ENCODE measurements at regions not wholly inside any gene's neighbourhood (a gene's known extent, or its start where the extent isn't known, plus 50 kb on each side); places are given as distances from the start of the nearest gene placed in this dataset.
A peak's percentile ranks its signal among the peaks of the same experiment; 100 is the strongest.
"Not testable (repeated sequence)": the region's sequence is repeated elsewhere in the genome, so short reads cannot be mapped to it uniquely, and the experiment has no call there.

DNA sequence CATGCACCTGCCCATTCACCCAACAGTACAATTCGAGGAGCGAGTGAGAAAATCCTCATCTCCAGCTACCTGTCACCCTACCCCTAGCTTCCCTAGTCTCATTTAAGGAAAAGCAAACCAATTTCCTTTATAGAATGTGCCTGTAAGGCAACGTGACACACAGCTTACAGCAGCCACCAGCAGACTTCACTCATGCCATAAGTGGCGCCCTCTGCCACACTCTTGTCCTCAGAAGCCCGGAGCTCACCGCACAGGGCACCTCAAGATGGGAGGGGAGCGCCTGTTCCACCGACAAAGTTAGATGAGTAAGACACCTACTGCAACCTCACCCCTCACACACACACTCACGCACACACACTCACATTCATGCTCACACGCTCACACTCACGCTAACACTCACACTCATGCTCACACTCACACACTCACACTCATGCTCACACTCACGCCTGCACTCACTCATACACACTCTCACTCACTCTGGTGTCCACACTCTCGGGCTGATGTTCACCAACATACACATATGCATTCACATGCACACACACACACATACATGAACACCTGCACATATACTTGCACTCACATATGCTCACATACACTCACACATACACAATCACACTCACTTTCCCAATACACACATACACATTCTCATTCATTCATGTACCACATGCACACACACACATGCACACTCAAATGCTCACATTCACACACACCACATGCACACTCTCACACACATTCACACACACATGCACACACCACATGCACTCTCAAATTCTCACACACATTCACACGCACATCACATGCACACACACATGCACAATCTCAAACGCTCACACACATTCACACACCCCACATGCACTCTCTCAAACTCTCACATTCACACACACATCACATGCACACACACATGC, 170.7 kb downstream of the PSMG1 start:
- intact Hi-C loops (cut with DNase I), result no loop called here
- DNase-seq (ENCODE audit: low spot score), result peak; percentile 46

DNA sequence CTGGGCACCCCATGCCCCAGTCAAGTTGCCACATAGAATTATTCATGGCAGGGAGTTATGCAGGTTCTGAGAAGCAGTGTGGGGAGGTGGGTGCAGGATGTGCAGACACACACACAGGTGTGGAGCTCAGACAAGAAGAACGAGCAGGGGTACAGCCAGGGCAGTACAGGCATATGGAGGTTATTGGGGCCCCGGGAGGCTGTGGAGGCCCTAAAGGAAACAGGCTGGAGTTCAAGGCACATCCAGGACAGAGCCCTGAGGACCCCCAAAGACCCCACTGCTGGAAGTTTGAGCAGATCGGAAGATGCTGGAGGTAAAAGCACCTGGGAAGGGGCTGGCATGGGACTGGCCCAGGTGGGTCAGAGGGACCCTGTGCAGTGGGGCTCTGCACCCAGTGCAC, 171.3 kb downstream of the PSMG1 start:
- DNase-seq (ENCODE audit: low spot score), result peak; percentile 59
- intact Hi-C loops (cut with DNase I), result no loop called here

DNA sequence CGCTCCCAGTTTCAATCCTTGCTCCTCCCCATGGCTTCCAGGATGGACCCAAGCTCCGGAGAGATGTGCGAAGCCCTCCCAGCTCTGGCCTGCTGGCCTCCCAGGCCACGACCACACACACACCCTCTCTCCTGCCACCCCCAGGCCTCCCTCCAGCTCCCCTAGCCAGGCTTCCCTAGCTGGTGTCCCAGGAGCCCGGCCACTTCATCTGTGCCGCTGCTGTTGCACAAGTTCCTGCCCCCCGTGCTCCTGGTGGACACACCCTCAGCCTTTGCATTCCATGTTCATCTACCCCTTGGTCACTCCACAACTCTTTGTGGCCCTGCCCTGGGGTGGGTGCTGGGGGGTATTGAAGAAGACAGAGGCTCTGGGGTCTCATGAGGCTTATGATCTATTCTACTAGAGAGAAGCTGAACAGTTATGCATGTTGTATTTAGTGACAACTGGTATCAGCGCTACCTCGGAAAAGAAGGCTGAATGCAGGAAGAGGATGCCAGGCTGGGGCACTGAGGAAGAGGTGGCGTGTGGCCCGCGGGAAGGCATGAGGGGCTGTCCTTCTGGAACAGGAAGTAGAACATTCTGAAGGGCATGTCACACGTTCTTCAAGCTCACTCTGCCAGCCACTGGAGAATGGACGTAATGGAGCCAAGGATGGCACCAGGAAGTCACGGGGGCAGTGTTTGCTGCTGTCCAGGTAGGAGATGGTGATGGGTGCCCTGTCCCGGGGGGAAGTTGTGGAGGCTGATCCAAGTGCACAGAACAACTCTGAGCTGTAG, 172.4 kb downstream of the PSMG1 start:
- intact Hi-C loops (cut with DNase I), result no loop called here
- no peak for DNase-seq (ENCODE audit: low spot score)

DNA sequence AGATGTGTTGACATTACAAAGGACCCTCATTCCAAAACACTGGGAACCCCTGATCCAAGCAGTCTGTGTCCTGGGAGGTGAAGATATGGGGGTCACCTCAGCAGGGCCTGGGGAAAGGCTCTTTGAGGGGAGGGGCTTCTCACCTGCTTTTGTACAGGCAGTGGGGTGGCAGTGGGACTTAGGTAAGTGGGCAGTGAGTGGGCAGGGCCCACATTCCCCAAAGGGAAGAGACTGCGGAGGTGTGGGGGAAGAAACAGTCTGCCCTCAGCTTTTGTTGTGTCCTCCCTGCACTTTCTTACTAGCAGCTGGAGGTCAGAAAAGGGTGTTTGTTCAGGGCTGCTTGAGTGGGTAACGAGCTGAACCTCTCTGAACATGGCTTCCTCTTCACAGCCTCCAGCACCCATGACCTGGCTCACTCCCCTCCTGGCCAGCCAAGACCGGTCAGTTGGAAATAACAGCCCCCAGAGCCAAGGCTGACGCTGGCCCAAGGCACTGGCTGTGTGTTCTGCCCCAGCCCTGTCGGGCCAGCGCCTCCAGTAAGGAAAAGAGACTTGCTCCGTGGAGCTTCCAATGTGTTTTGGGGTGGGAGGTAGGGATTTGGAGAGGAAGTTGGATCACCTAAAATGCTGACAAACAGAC, 173.5 kb downstream of the PSMG1 start:
- intact Hi-C loops (cut with DNase I), result loop anchor here (5.0 kb wide), 2 partner anchors 58 to 102 kb away; no protein-coding TSS in a partner anchor
- no peak for DNase-seq (ENCODE audit: low spot score)

DNA sequence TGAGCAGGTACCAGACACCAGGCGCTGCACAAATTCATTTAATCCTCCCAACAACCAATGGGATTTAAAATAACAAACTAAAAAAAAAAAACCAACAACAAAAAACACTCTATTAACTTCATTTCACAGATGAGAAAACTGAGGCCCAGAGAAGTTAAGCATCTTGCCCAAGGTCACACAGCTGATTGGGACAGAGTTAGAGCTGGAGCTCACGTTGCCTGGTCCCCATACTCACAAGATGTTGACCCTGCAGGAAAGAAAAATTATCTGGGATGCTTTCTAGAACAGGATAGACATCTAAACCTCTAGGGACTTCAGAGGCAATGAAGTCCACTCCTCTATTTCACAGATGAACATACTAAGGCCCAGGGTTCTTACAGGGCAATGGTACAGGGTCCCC, 175.3 kb downstream of the PSMG1 start:
- intact Hi-C loops (cut with DNase I), result loop anchor here (5.0 kb wide), 2 partner anchors 59 to 101 kb away; no protein-coding TSS in a partner anchor
- DNase-seq (ENCODE audit: low spot score), result no peak

DNA sequence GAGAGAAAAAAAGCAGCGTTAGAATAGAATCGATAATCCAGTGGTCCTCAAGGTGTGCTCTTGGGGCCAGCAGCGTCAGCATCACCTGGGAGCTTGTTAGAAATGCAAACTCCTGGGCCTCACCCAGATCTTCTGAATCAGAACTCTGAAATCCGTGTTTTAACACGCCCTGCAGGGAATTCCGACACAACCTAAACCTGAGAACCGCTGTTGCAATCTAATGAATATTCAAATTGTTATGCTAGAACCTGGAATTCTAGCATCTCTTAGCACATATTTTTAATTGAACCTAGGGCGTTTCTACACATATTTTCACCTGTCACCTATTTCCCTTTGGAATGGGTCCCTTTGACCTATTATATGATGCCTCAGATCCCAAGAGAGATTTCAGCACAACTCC, 175.7 kb downstream of the PSMG1 start:
- intact Hi-C loops (cut with DNase I), result loop anchor here (5.0 kb wide), 2 partner anchors 60 to 100 kb away; no protein-coding TSS in a partner anchor
- DNase-seq (ENCODE audit: low spot score), result no peak

DNA sequence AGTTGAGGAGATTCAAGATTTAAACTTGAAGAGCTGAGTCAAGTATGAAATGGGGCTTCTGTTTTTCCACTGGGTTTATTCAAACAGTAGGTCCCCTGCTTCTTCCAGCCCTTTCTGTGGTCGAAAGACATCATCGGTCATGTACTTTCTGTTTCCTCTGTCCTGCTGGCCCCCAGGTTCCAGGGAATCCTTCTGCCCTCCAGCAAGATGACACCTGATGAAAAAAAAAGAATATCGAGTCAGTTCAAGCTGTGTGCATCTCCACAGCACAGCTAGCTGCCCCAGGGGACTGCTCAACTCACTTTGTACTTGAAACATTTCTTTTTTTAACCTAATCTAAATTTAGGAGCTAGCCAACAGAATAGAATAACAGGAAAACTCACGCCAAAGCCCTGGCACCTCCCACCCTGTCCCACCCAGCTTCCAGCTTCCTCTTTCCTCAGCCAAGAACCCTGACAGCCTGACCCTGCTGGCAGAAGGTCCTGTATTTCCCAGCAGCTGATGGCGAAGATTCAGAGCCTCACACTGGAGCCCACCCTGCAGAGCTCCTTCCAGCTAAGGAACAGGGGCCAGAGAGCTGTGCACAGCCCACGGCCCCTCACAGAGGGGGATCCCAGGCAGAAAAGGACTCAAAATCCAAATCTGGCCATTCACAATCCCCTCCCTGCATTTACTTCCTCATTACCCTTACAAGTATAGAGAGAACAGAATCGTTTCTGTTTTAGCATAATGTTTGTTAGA, 176.5 kb downstream of the PSMG1 start:
- intact Hi-C loops (cut with DNase I), result loop anchor here (5.0 kb wide), 2 partner anchors 61 to 99 kb away; no protein-coding TSS in a partner anchor
- DNase-seq (ENCODE audit: low spot score), result peak; percentile 88

DNA sequence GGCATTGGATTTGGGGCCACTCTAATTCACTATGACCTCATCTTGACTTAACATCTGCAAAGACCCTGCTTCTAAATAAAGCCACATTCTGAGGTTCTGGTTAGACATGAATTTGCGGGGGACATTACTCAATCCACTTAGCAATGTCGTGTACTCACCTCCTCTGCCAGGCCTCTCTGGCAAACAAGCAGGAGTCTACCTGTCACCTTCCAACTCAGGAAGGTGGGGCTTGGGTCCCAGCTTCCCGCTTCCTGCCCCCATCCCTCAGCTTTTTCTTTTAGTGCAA, 177.8 kb downstream of the PSMG1 start:
- no peak for DNase-seq (ENCODE audit: low spot score)

DNA sequence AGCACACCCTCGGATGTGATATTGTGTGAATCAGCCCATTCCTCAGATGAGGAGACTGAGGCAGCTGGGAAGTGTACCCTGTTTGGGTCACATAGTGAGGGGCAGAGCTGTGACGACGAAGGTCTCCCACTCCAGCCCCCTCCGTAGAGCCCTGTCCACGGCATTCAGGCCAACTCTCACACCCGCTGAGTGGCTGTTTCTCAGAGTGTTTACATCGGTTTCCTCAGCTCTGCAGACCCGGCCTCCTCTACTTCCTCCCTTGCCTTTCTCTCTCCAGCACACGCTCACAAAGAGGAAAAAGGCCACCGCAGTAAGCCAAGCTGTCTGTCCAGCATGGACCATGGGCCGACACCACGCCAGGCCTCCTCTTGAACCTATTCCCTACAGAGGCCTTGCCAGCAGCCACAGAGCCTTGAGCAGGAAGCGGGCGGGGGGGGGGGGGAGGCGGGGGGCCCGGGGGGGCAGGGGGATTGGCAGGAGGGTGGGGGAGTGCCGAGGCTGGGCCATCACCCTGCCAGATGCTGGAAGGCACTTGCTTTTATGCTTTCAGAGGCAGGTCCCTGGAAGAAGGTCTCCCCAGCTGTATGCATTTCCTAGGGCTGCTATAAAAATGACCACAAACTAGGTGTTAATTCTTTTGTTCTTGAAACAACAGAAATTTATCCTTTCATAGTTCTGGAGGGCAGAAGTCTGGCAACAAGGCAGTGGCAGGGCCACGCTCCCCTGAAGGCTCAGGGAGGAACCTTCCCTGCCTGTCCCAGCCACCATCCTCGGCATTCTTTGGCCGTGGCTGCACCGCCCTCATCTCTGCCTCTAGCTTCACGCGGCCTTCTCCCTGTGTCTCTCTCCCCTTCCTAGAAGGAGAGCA, 178.4 kb downstream of the PSMG1 start:
- intact Hi-C loops (cut with DNase I), result loop anchor here (5.0 kb wide), 4 partner anchors 62 to 198 kb away; partner anchors contain the start of gene ETS2
- peak; percentile 88 for DNase-seq (ENCODE audit: low spot score)

More for the DNA sequence above, 177.8 kb downstream of the PSMG1 start:
- intact Hi-C loops (cut with DNase I), result loop anchor here (5.0 kb wide), 2 partner anchors 62 to 98 kb away; no protein-coding TSS in a partner anchor

DNA sequence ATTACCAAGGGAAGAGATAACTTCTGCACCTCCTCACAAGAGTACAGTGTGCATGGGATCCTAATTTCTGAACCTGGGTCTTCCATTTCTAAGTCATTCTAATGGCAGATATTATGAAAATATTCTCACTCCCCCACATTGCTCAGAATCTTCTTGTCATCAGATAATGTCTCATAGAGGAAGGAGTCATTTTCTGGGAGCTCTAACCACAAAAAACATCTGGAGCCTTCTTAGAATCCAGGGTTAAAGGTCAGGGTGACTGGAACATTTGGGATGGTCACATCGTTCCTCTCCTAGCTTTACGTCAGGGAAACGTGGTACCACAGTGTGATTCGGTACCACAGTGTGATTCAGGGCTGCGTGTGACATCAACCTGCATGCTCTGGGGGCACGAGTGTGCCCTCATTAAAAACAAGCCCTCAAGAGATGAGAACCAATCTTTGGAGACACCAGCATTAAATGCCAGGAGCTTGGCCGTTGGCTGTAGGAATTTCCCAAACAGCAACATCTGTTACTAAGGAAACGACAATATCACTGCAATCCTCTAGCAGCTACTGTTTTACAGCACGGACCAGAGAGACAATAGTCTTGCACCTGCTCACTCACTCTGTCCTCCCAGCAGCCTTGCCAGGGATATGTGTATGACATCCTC, 179.1 kb downstream of the PSMG1 start:
- no peak for DNase-seq (ENCODE audit: low spot score)
- intact Hi-C loops (cut with DNase I), result loop anchor here (5.0 kb wide), 2 partner anchors 113 to 197 kb away; partner anchors contain the start of gene ETS2

DNA sequence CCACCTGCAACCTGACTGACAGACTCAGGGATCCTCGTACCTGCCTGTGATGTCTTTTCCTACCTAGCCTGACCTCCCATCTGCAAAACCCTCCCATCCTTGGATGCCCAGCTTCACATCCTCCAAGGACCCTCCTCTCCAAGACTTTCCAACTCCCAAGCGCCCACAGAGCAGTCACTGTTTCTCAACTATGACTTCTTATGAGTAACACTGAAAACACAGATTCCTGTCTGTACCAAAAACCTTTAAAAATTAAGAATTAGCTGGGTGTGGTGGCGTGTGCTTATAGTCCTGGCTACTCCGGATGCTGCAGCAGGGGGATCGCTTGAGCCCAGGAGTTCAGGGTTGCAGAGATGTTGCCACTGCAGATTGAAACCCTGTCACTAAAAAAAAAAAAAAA, 181.9 kb downstream of the PSMG1 start:
- intact Hi-C loops (cut with DNase I), result loop anchor here (5.0 kb wide), 2 partner anchors 116 to 194 kb away; partner anchors contain the start of gene ETS2
- no peak for DNase-seq (ENCODE audit: low spot score)

DNA sequence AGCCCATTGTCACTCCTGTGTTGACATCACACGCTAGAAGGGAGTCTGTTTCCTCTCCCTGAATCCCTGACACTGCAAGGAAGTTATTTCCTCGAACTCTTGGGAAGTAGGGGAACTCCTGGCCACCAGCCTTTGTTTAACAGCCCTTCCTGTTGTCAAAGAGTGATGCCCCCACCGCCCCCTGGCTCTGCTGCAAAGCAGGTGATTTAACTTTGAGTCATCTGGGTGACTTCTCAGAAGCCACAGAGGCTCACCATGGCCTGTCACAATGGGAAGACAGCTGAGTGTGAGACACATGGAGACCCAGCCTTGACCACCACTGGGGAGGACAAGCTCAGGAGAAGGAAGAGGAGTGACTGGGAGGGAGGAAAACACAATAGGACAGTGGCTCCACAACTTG, 182.8 kb downstream of the PSMG1 start:
- intact Hi-C loops (cut with DNase I), result loop anchor here (5.0 kb wide), 2 partner anchors 117 to 193 kb away; partner anchors contain the start of gene ETS2
- DNase-seq (ENCODE audit: low spot score), result no peak

DNA sequence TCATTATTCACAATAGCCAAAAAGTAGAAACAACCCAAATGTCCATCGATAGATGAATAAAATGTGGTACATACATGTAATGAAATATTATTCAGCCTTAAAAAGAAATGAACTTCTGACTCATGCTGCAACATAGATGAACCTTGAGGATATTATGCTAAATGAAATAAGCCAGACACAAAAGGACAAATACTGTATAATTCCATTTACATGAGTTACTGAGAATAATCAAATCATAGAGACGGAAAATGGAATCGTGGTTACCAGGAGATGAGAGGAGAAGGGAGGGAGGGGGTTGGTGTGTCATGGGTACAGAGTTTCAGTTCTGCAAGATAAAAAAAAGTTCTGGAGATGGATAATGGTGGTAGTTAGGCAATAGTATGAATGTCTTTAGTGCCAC, 184.1 kb downstream of the PSMG1 start:
- intact Hi-C loops (cut with DNase I), result no loop called here
- DNase-seq (ENCODE audit: low spot score), result no peak

DNA sequence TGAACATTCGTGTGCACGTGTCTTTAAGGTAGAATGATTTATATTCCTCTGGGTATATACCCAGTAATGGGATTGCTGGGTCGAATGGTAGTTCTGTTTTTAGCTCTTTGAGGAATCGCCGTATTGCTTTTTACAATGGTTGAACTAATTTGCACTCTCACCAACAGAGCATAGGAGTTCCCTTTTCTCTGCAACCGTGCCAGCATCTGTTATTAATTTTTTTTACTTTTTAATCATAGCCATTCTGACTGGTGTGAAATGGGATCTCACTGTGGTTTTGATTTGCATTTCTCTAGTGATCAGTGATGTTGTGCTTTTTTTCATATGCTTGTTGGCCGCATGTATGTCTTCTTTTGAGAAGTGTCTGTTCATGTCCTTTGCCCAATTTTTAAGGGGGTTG, 185.0 kb downstream of the PSMG1 start:
- intact Hi-C loops (cut with DNase I); DNase-seq (ENCODE audit: low spot score): not testable (repeated sequence)

DNA sequence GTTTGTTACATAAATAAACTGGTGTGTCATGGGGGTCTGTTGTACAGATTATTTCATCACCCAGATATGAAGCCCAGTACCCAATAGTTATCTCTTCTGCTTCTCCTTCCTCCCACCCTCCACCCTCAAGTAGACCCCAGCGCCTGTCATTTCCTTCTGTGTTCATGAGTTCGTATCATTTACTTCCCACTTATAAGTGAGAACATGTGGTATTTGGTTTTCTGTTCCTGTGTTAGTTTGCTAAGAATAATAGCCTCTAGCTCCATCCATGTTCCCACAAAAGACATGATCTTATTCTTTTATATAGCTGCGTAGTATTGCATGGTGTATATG, 185.4 kb downstream of the PSMG1 start:
- intact Hi-C loops (cut with DNase I); DNase-seq (ENCODE audit: low spot score): not testable (repeated sequence)

DNA sequence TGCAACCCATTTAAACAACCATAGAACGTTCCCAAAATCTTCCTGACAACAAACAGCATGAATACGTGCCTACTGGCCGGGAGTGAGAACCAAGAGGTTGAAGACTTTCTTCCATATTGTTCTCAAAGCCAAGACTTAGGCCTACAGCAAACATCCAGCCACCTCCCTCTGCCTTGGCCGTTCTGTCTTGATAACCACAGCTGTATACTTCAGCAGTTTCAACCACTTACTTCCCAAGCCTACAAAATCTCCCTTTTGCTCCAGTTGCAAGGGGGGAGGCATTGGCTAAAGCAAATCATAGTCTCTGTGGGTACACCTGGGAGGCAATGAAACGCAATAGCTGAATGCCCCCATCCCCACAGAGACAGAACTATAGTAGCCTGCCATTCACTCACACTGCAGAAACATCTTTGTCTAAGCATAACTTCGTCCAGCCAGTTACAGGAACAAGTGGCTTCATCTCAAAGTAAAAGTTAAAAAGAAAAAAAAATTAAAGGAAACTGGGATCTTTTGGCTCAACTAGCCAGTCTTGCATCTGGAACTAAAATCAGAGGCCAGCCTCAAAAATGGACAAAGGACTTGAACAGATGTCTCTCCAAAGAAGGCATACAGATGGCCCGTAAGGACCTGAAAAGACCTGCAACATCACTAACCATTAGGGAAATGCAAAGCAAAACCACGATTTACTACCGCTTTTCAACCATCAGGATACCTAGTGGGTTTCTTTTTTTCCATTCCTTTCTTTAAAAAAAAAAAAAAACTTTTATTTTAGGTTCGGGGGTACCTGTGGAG, 186.0 kb downstream of the PSMG1 start:
- intact Hi-C loops (cut with DNase I), result no loop called here
- DNase-seq (ENCODE audit: low spot score), result no peak

DNA sequence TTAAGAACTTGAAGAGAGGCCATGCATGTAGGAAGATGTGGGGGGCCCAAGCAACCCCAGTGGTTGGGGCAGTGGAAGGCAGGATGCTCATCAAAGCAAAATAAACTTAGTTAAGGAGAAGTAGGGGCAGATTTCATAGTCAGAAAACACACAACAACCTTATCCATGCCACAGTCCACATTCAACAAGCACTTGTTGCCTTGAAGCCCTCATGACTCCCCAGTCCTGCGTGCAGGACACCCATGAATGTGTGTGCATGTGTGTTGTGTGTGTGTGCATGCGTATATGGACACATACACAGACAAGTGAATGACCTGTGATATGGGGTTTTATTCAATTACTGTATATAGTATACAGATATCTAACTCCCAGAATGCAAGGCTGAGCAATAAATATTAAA, 186.9 kb downstream of the PSMG1 start:
- intact Hi-C loops (cut with DNase I), result no loop called here
- no peak for DNase-seq (ENCODE audit: low spot score)

Measured in cardiac septum (tissue), 1 donor.